SHP77 treated with DMSO at 0.1 percent for 48 hours (cell line): ENCODE measurements at regions not wholly inside any gene's neighbourhood (a gene's known extent, or its start where the extent isn't known, plus 50 kb on each side); places are given as distances from the start of the nearest gene placed in this dataset.
A peak's percentile ranks its signal among the peaks of the same experiment; 100 is the strongest.

ENCODE experiments used
- DNase-seq: peaks from one replicate; lab custom pipeline; 2025; lab: John Stamatoyannopoulos, UW

DNA sequence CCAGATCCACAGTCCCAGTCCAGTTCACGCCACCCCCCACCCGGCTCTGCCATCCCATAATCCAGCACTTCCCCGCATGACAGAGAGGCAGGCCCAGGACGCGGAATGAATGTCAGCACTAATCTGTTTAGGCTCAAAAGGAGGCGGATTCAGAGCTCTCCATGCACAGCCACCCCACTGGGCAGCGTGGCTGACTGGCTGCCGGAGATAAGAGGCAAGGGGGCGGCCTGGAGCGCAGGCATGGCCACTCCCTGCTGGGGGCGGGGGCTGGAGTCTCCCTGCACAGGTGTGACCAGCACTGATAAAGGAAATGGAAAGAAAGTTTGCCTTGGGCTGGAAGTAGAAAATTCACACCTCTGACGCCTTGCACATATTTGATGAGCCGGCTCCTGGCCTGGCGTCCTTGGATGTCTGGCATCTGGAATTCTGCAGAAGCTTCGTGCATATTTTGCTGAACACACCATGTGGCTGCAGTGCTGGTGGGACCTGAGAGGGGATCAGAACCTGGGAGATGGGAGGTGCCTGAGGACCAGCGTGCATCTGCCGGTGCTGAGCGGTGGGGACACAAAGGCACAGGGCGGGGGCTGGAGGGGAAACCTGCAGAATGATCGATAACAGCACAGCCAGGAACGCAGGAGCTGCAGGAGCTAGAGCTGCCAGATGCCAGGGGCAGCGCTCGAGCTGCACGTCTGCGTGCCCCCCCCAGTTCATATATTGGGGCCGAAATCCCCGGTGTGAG is 344.4 kb downstream of the CTTN start:
- DNase-seq: no peak

DNA sequence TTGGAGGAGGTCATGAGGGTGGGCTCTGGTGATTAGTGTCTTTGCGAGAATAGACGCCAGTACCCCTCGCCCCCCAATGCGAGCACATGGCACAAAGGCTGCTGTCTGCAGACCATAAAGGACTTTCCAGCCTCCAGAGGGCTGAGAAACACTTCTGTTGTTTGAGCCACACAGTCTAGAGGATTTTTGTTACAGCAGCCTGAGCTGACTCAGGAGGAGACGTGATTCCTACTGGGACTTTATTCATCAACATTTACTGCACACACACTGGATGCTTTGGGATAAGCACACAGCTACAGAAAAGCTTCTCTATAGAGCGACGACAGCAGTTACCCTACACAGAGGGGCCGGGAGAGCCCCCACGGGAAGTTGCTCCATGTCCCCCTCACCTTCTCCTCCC is 345.0 kb downstream of the CTTN start:
- no peak for DNase-seq

DNA sequence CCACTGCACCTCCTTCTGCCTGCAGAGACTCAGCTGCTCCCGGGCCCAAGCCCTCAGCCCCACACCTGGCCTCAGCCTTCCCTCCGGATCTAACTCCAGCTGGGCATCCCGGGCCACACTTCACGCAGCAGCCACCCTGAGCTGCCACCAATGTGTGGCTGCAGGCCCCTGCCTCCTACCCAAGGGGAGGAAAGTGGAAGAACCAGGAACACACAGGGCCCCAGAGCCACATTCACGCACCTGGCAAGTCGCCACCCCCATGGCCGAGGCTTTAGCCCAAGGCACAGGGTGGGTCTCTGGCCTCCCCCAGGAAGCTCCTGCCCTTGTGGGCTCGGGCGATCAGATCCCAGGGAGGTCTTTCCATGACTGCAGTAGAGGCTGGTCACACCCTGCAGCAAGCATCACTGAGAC is 345.6 kb downstream of the CTTN start:
- DNase-seq: no peak

DNA sequence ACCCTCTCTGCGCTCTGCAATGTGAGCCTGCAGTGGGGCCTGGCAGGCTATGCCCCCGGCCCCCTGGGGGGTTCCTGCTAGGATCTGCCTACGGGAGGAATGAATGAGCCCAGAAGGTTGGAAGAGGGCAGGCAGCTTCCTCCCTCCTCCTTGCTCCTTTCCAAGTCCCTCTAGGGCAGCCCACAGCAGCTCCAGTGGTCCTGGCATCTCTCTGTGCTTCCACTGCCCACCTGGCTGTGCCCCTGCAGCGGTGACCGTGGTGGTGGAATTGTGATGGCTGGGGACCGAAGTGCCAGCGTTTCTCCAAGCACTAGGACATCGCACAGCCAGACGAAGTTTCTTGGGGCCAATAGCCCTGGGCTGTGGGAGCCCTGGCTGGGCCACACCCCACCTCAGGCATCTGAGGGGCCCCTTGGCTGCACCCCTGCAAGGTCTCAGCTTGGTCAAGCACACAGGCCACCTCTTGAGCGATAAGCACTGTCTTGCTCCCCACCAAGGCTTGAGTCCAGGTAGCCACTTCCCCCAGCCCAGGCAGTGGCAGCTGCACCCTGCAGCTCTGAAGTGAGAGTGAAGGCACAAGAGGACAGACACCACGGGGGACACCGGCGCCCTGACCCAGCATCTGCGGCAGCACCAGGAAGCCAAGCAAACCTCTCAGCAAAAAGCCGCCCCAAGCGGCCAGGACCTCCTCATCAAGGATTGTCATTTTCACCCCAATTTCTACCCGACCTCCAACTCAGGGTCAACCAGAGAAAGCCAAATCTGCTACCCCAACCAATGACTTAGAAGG is 346.3 kb downstream of the CTTN start:
- DNase-seq: no peak

DNA sequence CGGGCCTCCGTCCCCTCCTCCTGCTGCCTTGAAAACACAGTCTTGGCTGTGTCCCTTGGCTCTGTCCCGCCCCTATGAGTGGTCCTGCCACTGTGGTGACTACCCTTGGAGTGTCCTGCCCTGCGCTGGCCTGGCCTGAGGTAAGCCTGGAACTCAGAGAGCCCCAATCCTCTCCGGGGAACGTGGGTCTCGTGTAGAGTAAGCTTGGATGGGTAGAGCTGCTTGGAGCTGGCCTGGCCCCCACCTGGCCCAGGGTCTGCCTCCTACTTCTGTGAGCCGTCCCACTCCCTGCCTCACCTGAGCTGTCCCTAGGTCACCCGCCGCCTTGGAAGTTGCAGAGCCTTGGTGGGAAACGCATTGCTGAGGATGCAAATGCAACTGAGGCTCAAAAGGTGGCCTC is 347.1 kb downstream of the CTTN start:
- DNase-seq: no peak

DNA sequence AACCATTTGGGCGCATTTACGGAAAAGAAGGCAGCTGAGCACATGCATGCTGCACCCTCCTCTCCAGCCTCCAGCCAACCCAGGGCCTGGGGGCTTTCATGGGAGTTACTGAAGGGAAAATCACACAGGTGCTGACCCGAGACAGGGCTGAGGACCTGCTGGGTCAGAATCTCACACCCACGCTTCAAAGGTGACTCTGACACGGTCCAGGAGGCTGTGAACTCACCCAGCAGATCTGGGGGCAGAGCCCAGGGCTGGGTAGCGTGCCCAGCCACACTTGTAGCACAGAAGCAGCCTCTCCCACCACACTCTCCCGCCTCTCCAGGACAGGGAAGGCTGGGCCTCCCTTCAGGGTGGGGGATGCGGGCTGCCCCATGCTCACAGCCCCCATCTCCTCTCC is 347.6 kb downstream of the CTTN start:
- DNase-seq: no peak

DNA sequence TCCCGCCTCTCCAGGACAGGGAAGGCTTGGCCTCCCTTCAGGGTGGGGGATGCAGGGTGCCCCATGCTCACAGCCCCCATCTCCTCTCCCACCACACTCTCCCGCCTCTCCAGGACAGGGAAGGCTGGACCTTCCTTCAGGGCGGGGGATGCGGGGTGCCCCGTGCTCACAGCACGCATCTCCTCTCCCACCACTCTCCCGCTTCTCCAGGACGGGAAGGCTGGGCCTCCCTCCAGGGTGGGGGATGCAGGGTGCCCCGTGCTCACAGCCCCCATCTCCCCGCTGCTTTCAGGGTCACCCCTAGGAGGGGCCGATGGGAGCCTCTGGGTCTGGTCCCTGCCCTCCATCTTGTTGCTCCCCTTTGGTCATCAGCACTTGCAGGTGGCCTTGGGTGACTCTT is 348.0 kb downstream of the CTTN start:
- DNase-seq: no peak

DNA sequence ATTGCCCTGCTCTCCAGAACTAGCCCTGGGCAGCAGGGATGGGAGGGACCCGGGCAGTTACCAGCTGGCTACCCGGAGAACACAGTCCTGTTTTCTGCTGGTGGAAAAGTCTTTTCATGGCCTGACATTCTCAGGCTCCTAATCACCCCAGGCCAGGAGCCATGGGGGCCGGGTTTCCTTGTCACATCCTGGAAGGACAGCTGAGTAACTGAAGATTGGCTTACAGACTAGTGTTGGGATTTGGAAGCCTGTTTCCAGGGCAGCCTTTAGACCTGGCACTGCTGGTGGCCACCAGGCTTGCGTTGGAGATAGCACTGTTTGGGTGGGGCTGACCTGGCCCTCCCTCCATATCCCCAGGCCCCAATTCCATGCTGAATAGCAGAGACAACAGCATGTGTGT is 349.0 kb downstream of the CTTN start:
- no peak for DNase-seq

DNA sequence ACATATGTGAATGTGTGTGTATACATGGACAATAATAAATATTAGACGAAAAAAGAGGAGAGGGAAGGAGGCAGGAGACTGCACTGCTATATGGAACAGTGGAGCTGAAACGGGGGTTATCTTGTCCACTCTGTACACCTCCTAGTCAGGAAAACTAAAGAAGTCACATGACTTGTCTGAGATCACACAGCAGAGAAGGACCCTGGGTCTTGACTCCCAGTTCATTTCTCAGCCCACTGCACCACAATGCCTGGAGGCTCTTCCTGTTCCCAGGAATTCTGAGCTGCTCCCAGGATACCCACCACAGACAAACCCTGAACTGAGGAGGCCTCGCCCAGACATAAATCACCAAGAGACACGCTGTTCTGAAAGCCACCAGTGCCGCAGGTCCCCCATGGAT is 349.6 kb downstream of the CTTN start:
- DNase-seq: no peak

DNA sequence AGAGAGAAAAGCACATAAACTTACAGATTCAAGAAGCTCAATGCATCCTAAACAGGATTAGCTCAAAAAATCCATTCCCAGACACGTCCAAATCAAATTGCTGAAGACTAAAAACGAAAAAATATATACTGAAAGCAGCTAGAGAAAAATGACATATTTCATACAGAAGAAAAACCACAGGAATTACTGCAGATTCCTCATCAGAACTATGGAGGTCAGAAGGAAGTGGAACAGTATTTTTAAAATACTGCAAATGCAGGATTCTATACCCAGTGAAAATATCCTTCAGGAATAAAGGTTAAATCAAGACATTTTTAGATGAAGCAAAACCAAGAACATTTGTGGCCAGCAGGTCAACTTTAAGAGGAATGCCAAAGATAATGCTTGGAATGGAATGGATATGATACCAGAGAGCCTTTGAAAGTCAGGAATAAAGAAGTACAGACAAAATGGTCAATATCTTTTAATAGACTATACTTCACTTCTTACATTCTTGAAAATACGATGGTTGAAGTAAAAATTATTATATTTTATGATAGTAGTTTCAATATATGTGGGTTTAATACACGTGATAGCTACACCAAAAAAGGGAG is 352.9 kb downstream of the CTTN start:
- no peak for DNase-seq

DNA sequence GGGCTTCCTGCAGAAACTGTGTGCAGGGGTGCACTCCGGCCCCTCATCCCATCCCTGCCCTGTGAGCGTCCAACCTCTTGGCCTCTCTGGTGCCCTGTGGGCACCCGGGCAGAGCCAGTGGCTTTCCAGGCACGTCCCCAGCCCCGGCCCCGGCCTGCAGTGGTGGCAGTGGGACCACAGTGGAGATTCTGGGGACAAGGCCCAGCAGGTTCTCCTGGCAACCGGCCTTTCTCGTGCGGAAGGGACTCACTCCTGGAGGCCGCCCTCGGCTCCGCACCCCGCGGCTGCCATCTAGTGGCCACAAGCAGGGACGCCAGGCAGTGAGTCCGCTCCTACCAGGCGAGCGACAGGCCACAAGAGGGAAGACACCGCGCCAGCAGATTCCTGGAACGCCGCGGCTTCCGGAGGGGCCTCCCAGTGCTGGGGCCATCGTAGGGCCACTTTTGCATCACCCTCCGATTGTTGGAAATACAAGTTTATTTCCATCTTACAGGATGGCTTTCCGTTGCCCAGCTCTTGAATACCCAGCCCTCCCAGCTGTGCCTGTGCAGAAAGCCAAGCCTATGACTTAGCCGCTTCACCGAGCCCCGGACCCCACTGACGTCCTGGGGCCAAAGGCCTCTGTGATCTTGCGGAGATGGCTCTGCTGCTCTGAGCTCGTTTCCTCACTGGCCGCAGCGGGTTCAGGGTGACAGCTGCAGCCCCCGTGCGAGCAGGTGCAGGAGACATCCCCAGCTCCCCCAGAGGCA is 357.3 kb downstream of the CTTN start:
- peak; percentile 25 for DNase-seq

DNA sequence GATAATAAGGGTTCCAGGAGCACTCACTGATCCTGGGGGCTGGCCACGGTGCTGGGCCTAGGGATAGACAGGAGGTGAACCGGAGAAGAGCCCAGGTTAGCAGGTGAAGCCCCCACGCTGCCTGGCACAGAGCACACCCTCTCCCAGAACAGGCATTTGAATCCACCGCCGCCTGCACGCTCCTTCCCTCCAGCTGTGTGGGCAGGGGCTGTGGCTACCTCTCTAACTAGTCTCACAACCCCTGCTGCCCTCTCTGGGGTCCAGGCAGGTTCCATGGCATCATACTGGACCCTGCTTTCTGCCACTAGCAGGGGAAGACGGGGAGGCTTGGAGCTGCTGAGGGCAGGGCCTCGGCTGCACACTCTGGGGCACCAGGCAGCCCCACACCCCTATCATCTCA is 358.0 kb downstream of the CTTN start:
- no peak for DNase-seq

DNA sequence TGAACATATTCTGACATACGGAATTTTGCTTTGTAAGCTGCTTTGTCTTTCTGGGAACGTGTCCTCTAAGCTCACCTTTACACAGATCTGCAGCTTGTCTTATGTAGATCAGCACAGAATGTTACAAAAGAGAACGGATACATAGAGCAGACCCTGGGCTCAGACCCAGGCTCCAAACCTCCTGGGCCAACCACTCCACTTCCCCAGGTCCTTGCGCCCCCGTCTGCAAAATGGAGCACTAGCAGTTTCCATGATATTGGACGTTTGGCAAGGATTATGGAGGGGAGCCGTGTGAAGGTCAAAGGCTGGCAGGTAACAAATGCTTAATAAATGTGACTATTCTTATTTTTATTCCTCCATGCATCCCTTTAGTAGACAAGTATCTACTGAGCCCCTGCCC is 358.4 kb downstream of the CTTN start:
- DNase-seq: no peak

DNA sequence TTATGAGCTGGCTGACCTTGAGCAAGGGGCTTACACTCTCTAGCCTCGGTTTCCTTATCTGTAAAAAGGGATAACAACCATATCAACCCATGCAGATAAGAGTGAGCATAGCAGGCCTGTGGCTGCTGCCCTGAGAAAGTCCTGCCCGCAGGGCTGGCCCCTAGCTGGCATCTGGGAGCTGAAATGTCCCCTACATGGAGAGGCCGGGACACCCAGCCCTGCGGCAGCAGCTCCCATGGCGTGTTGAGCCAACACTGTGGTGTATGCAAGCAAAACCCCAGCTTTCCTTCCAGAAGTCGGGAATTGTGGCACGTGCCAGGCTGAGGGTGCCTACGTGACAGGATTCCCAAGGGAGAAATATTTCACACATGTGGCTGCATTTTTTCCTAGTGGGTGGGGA is 358.9 kb downstream of the CTTN start:
- no peak for DNase-seq

DNA sequence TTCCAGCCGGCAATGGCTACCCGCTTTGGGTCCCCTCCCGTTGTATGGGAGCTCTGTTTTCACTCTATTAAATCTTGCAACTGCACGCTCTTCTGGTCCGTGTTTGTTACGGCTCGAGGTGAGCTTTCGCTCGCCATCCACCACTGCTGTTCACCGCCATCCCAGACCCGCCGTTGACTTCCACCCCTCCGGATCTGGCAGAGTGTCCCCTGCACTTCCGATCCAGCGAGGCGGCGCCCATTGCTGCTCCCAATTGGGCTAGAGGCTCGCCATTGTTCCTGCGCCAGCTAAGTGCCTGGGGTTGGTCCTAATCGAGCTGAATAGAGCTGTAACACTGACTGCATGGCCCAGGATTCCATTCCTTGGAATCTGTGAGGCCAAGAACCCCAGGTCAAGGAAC is 359.9 kb downstream of the CTTN start:
- no peak for DNase-seq

DNA sequence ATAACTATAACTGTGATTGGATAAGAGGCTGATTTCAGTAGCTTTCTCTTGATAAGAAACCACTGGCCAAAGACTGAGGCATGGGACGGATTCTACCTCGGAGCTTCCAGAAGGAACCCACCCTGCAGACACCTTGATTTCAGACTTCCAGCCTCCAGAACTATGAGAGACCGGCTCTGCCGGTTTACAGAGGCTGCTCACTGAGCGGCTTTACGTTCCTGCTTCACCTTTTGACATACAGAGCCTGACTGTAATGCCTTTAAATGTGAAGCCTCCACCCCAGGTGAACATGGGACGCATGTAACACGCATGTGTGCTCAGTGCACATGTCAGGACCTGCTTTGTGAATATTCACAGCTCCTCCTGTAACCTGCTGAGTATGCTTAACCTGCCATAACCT is 361.5 kb downstream of the CTTN start:
- DNase-seq: no peak

DNA sequence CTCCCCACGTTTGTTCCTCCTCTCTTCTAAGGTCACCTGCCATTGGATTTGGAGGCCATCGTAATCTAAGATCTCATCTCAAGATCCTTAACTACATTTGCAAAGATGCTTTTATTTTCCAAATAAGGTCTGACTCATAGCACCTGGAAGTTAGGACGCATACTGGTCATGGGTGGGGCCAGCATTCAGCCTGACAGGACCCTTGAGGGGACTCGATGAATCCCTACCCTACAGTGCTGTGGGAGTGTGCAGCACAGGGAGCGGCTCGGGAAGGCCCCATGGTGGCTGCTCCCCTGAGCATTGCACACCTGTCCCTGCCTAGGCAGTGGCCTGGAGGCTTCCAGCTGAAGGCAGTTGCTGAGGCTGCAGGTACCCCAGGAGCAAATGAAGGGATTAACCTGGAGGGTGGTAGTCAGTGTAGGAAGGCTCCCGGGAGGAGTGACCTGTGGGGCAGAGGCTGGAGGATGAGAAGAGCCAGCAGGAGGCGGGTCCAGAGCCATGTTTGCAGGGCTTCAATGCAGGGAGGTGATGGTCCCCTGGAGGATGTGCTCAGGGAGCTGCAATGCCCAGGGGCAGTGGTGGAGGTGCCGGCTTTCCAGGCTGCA is 362.2 kb downstream of the CTTN start:
- DNase-seq: no peak

DNA sequence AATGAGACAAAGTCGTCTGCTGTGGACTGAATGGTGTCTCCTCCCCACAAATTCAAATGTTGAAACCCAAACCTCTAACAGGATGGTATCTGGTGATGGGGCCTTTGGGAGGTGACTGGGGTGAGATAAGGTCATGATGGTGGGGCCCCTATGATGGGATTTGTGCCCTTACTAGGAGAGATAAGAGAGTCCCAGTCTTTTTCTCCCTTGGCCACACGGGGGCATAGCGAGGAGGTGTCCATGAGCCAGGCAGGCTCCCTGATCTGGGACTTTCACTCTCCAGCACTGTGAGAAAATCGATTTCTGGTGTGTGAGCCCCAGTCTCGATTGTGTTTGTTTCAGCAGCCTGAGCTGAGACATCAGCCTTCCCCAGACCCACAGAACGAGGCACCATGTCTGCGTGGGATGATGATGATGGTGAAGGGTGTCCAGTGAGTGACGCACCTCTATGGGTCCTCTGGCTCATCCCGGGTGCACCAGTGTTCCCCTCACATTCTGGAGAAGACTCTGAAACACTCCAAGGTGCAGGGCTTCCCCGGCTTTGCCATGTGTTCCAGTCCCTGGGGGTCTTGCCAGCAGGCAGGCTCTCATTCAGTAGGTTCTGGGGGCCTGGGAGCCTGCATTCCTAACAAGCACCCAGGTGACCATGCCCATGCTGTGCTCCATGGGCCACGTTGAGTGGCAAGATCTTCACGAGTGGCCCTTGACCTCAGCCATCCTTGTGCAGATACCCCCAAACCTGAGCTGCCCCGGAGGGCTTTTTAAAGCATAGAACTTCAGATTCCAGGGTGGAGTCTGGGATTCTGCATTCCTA is 363.0 kb downstream of the CTTN start:
- no peak for DNase-seq

DNA sequence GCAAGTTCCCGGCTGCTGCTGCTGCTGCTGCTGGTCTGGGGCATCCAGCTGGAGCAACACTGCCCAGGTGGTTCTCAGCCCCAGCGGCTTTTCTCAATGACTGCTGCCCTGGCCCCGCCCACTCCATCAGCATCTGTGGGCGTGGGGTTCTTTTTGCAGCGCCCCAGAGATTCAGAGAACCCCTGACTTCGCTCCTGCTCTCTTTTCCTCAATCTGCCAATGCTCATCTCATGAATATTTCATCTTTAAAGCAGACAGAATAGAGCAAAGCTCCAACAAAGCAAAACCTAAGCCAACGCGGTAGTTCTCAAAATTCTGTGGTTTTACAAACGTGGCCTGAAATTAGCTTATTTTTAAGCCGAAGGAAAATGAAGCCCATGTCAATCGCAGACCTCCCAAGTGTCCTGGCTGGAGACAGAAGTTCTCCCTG is 363.6 kb downstream of the CTTN start:
- no peak for DNase-seq

DNA sequence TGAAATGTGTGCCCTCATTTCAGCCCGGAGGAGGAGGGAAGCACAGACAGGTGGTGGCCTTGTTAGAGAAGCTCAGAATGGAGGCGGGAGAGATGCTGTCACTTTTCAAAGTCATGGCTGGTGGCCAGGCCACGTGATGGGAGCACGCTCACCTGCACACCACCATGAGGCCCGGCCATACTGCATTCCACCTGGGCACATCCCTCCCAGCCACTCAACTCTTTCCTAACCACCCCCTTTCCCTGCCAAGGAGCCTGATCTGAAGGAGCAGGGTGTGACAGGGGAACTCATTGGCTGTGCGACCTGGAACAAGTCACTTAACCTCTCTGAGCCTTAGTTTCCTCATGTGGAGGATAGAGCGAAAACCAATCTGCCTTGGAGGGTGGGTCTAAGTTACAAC is 364.5 kb downstream of the CTTN start:
- DNase-seq: no peak

DNA sequence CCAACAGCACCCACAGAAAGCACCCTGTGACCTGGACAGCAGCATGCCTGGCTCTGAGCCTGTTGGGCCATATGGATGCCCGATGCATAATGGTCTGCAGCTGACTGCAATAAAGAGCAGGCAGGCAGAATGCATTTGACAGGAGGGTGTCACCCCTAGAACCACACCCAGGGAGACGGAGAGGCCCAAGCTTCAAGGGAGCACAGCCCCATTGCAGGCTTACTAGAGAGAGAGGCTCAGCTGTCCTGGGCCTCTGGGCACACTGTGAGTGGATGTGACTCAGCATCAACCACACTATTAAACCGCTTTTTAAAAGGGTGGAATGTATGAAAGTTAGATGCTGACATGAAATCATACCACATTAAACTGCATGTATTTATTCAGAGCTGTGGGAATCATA is 365.3 kb downstream of the CTTN start:
- DNase-seq: no peak
